NB4 (cell line): ENCODE measurements at regions not wholly inside any gene's neighbourhood (a gene's known extent, or its start where the extent isn't known, plus 50 kb on each side); places are given as distances from the start of the nearest gene placed in this dataset.

ENCODE experiments used
- DNase-seq: peaks from one replicate; pipeline ENCODE4 v3.0.0; 2010; ENCODE audit warnings: low read depth
- H3K4me3 ChIP-seq: one replicate; pipeline ENCODE4 v1.5.1; 2011; ENCODE audit warnings: mild to moderate bottlenecking, low read depth, low read length, moderate library complexity
- MYC ChIP-seq: IDR thresholded peaks from 2 replicates; pipeline ENCODE4 v1.6.1; 2011; ENCODE audit warnings: low read depth, low read length
- POLR2A ChIP-seq: IDR thresholded peaks from 2 replicates; pipeline ENCODE4 v1.6.1; 2011; ENCODE audit warnings: mild to moderate bottlenecking; ENCODE audit not compliant: insufficient read length; ENCODE audit errors: extremely low read depth
- TF ChIP-seq, protein P1 (sequence below): IDR thresholded peaks from one replicate; pipeline ENCODE4 v1.5.1; 2012; ENCODE audit warnings: low read depth, low read length
- TF ChIP-seq, protein P2 (sequence below): IDR thresholded peaks from 2 replicates; pipeline ENCODE4 v1.6.1; 2011; ENCODE audit warnings: low read depth, low read length

DNA sequence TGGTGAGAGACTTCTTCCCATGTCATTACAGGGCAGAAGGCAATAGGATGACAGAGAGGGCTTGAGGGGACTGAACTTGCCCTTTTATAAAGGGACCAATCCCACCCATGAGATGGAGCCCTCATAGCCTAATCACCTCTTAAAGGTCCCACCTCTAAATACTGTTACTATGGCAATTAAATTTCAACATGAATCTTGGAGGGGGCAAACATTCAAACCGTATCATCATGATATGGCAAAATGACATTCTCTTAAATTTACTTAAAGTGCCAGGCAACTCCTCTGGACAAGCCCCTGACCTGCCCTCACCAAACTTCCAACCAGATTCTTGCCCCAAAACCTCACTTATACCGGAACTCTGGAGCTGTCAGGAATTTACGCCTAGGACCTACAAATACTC, 100.8 kb upstream of the OR5AK2 start:
- no peak overlapping the region for H3K4me3 ChIP-seq
- TF ChIP-seq, protein P1, sequence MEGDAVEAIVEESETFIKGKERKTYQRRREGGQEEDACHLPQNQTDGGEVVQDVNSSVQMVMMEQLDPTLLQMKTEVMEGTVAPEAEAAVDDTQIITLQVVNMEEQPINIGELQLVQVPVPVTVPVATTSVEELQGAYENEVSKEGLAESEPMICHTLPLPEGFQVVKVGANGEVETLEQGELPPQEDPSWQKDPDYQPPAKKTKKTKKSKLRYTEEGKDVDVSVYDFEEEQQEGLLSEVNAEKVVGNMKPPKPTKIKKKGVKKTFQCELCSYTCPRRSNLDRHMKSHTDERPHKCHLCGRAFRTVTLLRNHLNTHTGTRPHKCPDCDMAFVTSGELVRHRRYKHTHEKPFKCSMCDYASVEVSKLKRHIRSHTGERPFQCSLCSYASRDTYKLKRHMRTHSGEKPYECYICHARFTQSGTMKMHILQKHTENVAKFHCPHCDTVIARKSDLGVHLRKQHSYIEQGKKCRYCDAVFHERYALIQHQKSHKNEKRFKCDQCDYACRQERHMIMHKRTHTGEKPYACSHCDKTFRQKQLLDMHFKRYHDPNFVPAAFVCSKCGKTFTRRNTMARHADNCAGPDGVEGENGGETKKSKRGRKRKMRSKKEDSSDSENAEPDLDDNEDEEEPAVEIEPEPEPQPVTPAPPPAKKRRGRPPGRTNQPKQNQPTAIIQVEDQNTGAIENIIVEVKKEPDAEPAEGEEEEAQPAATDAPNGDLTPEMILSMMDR, result no peak
- no peak for TF ChIP-seq MYC
- TF ChIP-seq, protein P2, sequence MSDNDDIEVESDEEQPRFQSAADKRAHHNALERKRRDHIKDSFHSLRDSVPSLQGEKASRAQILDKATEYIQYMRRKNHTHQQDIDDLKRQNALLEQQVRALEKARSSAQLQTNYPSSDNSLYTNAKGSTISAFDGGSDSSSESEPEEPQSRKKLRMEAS, result no peak
- TF ChIP-seq POLR2A, result no peak
- no peak for DNase-seq

DNA sequence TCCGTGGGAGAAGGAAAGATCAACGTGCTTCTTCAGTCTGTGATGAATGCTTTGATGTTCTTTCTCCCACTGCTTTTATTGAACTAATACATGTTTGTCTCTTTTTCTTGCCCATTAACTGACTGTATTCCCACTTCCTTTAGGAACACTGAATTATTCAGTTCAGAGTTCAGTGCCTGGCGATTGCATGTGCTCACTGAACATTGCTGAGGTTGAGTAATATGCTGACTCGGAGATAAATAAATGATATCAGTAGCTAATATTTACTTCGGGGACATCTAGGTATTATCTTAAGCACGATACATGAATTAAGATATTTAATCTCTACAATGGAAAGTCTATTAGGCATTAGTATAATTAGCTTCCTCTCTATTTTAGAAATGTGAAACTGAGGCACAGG, 102.3 kb upstream of the OR5AK2 start:
- TF ChIP-seq POLR2A (no peak), MYC (no peak)
- TF ChIP-seq, protein P2, result no peak
- TF ChIP-seq, protein P1, result no peak
- no peak for DNase-seq
- no peak overlapping the region for H3K4me3 ChIP-seq

DNA sequence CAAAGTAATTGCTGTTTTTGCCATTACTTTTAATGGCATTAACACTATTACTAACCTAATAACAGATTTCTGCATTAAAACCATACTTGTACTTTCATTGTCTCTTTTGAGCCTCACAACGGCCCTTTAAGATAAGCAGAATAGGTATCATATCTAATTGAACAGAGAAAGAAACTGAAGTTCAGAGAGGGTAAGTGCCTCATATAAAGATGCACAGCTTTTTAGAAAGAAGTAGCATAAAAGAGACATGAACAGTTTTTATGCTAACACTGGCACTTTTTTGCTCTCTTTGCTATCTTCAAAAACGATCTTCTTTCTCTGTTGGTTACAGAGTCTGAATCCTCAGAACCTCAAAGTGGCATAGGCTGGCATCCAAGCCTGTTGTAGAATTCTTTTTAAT, 102.9 kb upstream of the OR5AK2 start:
- H3K4me3 ChIP-seq, result no peak overlapping the region
- TF ChIP-seq, protein P2, result no peak
- TF ChIP-seq MYC, result no peak
- TF ChIP-seq, protein P1, result no peak
- TF ChIP-seq POLR2A, result no peak

DNA sequence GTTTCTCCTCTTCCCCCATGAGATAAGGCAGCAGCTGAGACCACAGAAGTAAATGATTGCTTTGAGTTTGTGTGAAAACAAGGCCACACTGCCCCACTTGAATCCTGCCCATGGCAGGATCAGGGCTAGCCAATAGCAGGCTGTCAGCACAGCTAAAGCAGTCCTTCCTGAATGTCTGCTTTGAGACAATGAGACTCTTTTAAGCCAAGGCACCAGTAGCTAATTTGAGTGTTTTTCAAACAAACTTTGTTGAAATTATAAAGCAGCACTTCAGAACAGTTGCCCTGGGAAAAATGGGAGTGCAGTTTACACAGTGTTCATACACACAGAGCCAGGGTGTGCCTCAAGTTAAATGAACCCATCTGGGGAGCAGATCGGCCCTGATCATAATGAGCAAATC, 103.5 kb upstream of the OR5AK2 start:
- no peak overlapping the region for H3K4me3 ChIP-seq
- DNase-seq, result no peak
- TF ChIP-seq, protein P1, result no peak
- TF ChIP-seq POLR2A (no peak), MYC (no peak)

More for the DNA sequence above, 102.9 kb upstream of the OR5AK2 start:
- DNase-seq, result no peak

DNA sequence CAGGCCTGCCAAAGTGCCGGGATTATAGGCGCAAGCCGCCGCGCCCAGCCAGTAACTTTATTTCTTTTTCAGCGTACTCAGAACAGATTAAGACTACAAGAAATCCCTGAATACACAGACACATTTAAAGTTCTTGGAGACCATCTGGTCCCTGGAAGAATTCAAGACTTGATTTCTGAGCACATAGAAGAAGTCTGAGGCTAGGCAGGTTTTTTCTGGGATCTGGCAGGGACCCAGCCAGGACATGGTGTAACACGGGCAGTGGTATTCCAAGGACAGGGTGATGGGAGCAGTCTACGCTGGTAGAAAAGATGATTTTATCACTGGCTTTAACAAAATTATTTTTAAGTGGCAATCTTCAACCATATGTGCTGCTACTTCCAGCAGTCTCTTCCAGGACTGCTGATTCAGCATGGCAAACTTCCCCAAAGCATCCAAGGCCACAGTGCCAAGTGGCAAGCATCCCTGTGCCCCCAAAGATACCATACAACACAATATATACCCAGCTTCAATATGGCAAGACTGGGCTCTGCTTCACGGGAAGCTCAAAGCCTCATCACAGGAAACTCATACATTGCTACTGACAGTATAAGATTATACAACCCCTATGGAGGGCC, 105.2 kb upstream of the OR5AK2 start:
- TF ChIP-seq POLR2A (no peak), MYC (no peak)
- TF ChIP-seq, protein P2, result no peak
- TF ChIP-seq, protein P1, result no peak
- no peak overlapping the region for H3K4me3 ChIP-seq
- DNase-seq, result no peak
